ENCODE measurements at regions not wholly inside any gene's neighbourhood (a gene's known extent, or its start where the extent isn't known, plus 50 kb on each side); places are given as distances from the start of the nearest gene placed in this dataset.

DNA sequence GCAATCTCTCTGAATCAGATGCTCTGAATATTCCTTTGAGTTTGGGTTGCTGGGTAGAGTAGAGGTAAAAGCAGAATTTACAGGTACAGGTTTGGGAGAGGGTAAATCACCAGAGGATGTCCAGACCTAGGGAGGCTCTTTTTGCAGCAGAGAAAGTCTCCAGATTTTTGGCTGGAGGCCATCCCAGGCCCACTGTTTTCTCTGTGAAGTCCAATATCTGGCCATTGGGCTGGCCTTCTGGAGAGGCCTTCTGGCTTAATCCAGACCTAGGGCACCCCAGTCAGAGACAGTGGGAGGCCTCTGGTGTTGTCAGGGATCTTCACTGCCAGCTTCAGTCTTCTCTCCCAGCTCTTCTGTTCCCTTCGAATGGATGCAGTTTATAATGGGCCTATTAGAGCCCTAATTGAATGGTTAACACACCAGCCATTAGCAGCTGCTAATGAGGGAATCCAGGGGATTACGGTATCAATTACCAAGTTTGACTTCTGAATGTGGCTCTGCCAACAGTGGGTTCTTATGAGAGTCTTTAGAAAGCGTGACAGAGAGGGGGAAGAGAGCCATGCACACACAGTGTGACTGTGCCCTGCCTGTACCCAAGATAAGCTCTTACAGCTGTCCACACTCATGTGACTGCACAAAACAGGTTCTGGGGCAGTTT is 183.1 kb downstream of the EMP1 start:
- WGBS, 2 donors = 81 to 90% methylated on average over 3 of the region's 3 CpGs
- no peak overlapping the region for H3K27ac ChIP-seq (ENCODE audit: low read depth in 1 of 2, low read length in 1 of 2)
- H3K36me3 ChIP-seq (ENCODE audit: control insufficient read depth in 4 of 4, insufficient read depth in 4 of 4, low read length in 4 of 4) = no peaks in the 10 kb centered on the region
- TF ChIP-seq, protein P1, sequence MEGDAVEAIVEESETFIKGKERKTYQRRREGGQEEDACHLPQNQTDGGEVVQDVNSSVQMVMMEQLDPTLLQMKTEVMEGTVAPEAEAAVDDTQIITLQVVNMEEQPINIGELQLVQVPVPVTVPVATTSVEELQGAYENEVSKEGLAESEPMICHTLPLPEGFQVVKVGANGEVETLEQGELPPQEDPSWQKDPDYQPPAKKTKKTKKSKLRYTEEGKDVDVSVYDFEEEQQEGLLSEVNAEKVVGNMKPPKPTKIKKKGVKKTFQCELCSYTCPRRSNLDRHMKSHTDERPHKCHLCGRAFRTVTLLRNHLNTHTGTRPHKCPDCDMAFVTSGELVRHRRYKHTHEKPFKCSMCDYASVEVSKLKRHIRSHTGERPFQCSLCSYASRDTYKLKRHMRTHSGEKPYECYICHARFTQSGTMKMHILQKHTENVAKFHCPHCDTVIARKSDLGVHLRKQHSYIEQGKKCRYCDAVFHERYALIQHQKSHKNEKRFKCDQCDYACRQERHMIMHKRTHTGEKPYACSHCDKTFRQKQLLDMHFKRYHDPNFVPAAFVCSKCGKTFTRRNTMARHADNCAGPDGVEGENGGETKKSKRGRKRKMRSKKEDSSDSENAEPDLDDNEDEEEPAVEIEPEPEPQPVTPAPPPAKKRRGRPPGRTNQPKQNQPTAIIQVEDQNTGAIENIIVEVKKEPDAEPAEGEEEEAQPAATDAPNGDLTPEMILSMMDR (IDR thresholded peaks at IDR 0.05; ENCODE audit: control extremely low read depth, extremely low read depth) = no peak
- DNase-seq = no peak
- H3K9ac ChIP-seq (ENCODE audit: insufficient read depth in 1 of 2, low read length in 2 of 2) = no peak overlapping the region
- H3K27me3 ChIP-seq (ENCODE audit: control insufficient read depth in 3 of 3, insufficient read depth in 3 of 3, low read length in 2 of 3) = no peaks in the 10 kb centered on the region
- peaks cover 0 to 6% (median 2%) of the 10 kb centered on the region in 4 donors for H3K9me3 ChIP-seq (ENCODE audit: control insufficient read depth in 4 of 4, insufficient read depth in 3 of 4, low read length in 3 of 4)
- peaks cover 4 to 12% (median 6%) of the 10 kb centered on the region in 5 donors for H3K4me1 ChIP-seq (ENCODE audit: control insufficient read depth in 5 of 5, insufficient read depth in 5 of 5, low read length in 5 of 5)
- no peak for ATAC-seq (ENCODE audit: insufficient read depth, low FRiP score)
- H3K4me3 ChIP-seq = no peak overlapping the region

DNA sequence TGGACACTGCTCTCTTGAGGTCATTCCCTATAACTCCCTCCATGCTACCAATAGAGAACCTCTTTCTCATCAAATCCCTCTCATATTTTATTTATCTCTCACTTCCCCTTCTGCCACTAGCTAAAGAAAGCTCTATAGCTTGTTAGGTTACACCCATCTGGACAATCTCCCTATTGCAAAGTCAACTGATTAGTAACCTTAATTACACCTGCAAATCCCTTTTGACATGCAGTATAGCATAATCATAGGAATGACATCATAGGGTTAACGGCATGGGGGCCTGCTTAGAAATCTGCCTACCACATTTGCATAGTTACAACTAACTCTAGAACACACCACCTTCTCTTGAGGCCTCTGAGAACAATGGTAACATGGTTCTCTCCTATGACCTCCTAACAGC is 181.2 kb downstream of the EMP1 start:
- no peak overlapping the region for H3K4me3 ChIP-seq
- DNase-seq (no peak), ATAC-seq (ENCODE audit: insufficient read depth, low FRiP score) (no peak)
- TF ChIP-seq, protein P1 (IDR thresholded peaks at IDR 0.05; ENCODE audit: control extremely low read depth, extremely low read depth) = no peak
- H3K9ac ChIP-seq (ENCODE audit: insufficient read depth in 1 of 2, low read length in 2 of 2) = no peak overlapping the region
- peaks cover 0 to 6% (median 2%) of the 10 kb centered on the region in 4 donors for H3K9me3 ChIP-seq (ENCODE audit: control insufficient read depth in 4 of 4, insufficient read depth in 3 of 4, low read length in 3 of 4)
- peaks cover 4 to 21% (median 11%) of the 10 kb centered on the region in 5 donors for H3K4me1 ChIP-seq (ENCODE audit: control insufficient read depth in 5 of 5, insufficient read depth in 5 of 5, low read length in 5 of 5)
- H3K27me3 ChIP-seq (ENCODE audit: control insufficient read depth in 3 of 3, insufficient read depth in 3 of 3, low read length in 2 of 3) = peaks cover 0 to 4% (median 0%) of the 10 kb centered on the region in 3 donors
- no peaks in the 10 kb centered on the region for H3K36me3 ChIP-seq (ENCODE audit: control insufficient read depth in 4 of 4, insufficient read depth in 4 of 4, low read length in 4 of 4)
- H3K27ac ChIP-seq (ENCODE audit: low read depth in 1 of 2, low read length in 1 of 2) = no peak overlapping the region
- 77 to 94% methylated on average over 1 of the region's 1 CpG for WGBS, 2 donors

DNA sequence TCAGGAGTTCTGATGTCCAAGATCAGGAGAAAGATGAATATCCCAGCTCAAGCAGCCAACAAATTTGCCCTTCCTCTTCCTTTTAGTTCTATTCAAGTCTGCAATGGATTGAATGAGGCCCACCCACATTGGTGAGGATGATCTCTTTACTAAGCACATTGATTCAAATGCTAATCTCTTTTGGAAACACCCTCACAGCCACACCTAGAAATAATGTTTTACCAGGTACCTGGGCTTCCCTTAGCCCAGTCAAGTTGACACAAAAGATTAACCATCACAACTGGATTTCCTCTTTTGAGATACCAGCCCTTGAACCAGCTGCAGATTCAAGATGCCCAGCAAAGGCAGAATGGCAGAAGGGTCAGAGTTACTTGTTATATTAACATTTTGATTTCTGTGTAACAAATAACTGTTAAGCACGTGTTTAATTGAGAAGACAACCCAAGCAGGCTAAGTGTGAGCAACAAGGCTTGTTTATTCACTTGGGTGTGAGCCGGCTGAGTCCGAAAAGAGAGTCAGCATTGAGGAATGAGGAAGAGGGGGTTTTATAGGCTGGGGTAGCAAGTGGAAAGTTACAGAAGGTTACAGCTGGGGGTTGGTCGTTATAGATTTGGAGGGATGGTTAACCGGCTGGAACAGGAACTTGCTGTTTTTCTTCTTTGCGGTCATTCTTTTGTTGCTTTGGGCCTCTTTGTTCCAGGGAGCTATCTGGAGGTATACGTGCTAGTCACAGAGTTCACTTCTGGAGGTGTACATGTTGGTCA is 180.3 kb downstream of the EMP1 start:
- TF ChIP-seq, protein P1 (IDR thresholded peaks at IDR 0.05; ENCODE audit: control extremely low read depth, extremely low read depth) = no peak
- Histone ChIP-seq H3K9ac (ENCODE audit: insufficient read depth in 1 of 2, low read length in 2 of 2) (no peak overlapping the region), H3K9me3 (ENCODE audit: control insufficient read depth in 4 of 4, insufficient read depth in 3 of 4, low read length in 3 of 4) (peaks cover 0 to 6% (median 2%) of the 10 kb centered on the region in 4 donors), H3K36me3 (ENCODE audit: control insufficient read depth in 4 of 4, insufficient read depth in 4 of 4, low read length in 4 of 4) (no peaks in the 10 kb centered on the region), H3K27ac (ENCODE audit: low read depth in 1 of 2, low read length in 1 of 2) (no peak overlapping the region), H3K27me3 (ENCODE audit: control insufficient read depth in 3 of 3, insufficient read depth in 3 of 3, low read length in 2 of 3) (peaks cover 0 to 4% (median 0%) of the 10 kb centered on the region in 3 donors), H3K4me3 (no peak overlapping the region), H3K4me1 (ENCODE audit: control insufficient read depth in 5 of 5, insufficient read depth in 5 of 5, low read length in 5 of 5) (peaks cover 4 to 29% (median 11%) of the 10 kb centered on the region in 5 donors)
- 80 to 89% methylated on average over 7 of the region's 7 CpGs for WGBS, 2 donors
- ATAC-seq (ENCODE audit: insufficient read depth, low FRiP score) (no peak), DNase-seq (no peak)
